ENCODE measurements at regions not wholly inside any gene's neighbourhood (a gene's known extent, or its start where the extent isn't known, plus 50 kb on each side); places are given as distances from the start of the nearest gene placed in this dataset.

GRCh38 chr7:47036909-47037308 lies 545.0 kb downstream of the TNS3 start:
- no peaks in the 10 kb centered on the region for H3K9me3 ChIP-seq (replicated peaks; ENCODE audit: control insufficient read depth, insufficient read depth, low read length)
- in situ Hi-C loops (cut with MboI) = no loop called here
- no peak overlapping the region for H3K9ac ChIP-seq (ENCODE audit: control insufficient read depth, insufficient read depth, low read length)
- no peaks in the 10 kb centered on the region for H4K20me1 ChIP-seq (ENCODE audit: control insufficient read depth, insufficient read depth)
- SMC1A ChIA-PET (ENCODE audit: uncharacterized antibody, unreplicated experiment) = interaction anchor here (0.6 kb wide), 1 partner anchor 43 kb away, joined by 3 read pairs; no protein-coding TSS in a partner anchor
- BruUV-seq (replicated peaks) = no TSS peak
- no peak overlapping the region for H2AFZ ChIP-seq (ENCODE audit: control insufficient read depth, low read depth, low read length)
- no peak overlapping the region for H3K27ac ChIP-seq (ENCODE audit: control insufficient read depth, insufficient read depth)
- intact Hi-C loops (cut with micrococcal nuclease; ENCODE audit: unreplicated experiment) = no loop called here
- WGBS (ENCODE audit: insufficient coverage, insufficient replicate concordance, low lambda C conversion rate, missing lambda C conversion rate) = 21% methylated on average over 6 of the region's 6 CpGs
- no peaks in the 10 kb centered on the region; a peak in 1 of 4 replicates for H3K27me3 ChIP-seq (replicated peaks in 1 of 2; ENCODE audit: control insufficient read depth in 2 of 2, insufficient read depth in 2 of 2, low read length in 1 of 2)
- FAIRE-seq (no peak), ATAC-seq (no peak), DNase-seq (ENCODE audit: low read depth, low spot score) (no peak)
- H3K4me1 ChIP-seq (ENCODE audit: control insufficient read depth, insufficient read depth, low read length) = no peaks in the 10 kb centered on the region
- POLR2A ChIA-PET = no interaction called here
- H3K4me2 ChIP-seq (ENCODE audit: control insufficient read depth, insufficient read depth) = no peak overlapping the region
- TF ChIP-seq IRF4 (IDR thresholded peaks at IDR 0.05; ENCODE audit: low read depth, low read length) (no peak), ZNF384 (IDR thresholded peaks at IDR 0.05; ENCODE audit: borderline replicate concordance, low read depth, low read length) (no peak), NFIC (IDR thresholded peaks at IDR 0.05; ENCODE audit: low read depth, low read length) (no peak), FOS (IDR thresholded peaks at IDR 0.05; ENCODE audit: borderline replicate concordance, extremely low read depth, insufficient read length) (no peak), SMARCA5 (IDR thresholded peaks at IDR 0.05) (no peak), TBL1XR1 (IDR thresholded peaks at IDR 0.05; ENCODE audit: low read depth, low read length) (no peak), CBX3 (IDR thresholded peaks at IDR 0.05; ENCODE audit: borderline replicate concordance, low read depth) (no peak), ATF3 (IDR thresholded peaks at IDR 0.05; ENCODE audit: borderline replicate concordance, extremely low read depth, low read depth, low read length) (no peak), POU2F2 (IDR thresholded peaks at IDR 0.05; ENCODE audit: borderline replicate concordance, low read depth, low read length) (no peak), POLR2AphosphoS5 (IDR thresholded peaks at IDR 0.05; ENCODE audit: low read length) (no peak), MTA3 (IDR thresholded peaks at IDR 0.05; ENCODE audit: borderline replicate concordance, low read length) (no peak), RFX5 (IDR thresholded peaks at IDR 0.05; ENCODE audit: low read depth, low read length) (no peak)
- RAD21 ChIA-PET (ENCODE audit: unreplicated experiment) = no interaction called here
- no peaks in the 10 kb centered on the region for H3K79me2 ChIP-seq (ENCODE audit: control insufficient read depth, insufficient read depth, low read length)
- H3K36me3 ChIP-seq (ENCODE audit: control insufficient read depth in 2 of 2, insufficient read depth in 2 of 2, low read length in 1 of 2) = no peaks in the 10 kb centered on the region
- CTCF ChIA-PET = no interaction called here
- H3K4me3 ChIP-seq = no peak overlapping the region
